Karpas-422 (cell line): ENCODE measurements at regions not wholly inside any gene's neighbourhood (a gene's known extent, or its start where the extent isn't known, plus 50 kb on each side); places are given as distances from the start of the nearest gene placed in this dataset.

ENCODE experiments used
- DNase-seq: peaks from one replicate; pipeline ENCODE4 v3.0.0-alpha.2; 2015
- H2AFZ ChIP-seq: fragments of 200-600 bp; sonication (generic); 2 replicates; pipeline ENCODE4 v1.6.1; 2014; ENCODE audit warnings: antibody characterized with exemption, low read length, mixed read lengths
- H3K27ac ChIP-seq: fragments of 200-600 bp; sonication (generic); 2 replicates; pipeline ENCODE4 v1.5.1; 2014; ENCODE audit warnings: mild to moderate bottlenecking, low read length, moderate library complexity
- H3K27me3 ChIP-seq: fragments of 200-600 bp; sonication (generic); 2 replicates; pipeline ENCODE4 v1.6.1; 2014; ENCODE audit warnings: low read length, mixed read lengths
- H3K36me3 ChIP-seq: fragments of 200-600 bp; sonication (generic); 2 replicates; pipeline ENCODE4 v1.6.1; 2014; ENCODE audit warnings: low read length, mixed read lengths; ENCODE audit not compliant: insufficient read depth
- H3K4me1 ChIP-seq: fragments of 200-600 bp; sonication (generic); 2 replicates; pipeline ENCODE4 v1.6.1; 2014; ENCODE audit warnings: mild to moderate bottlenecking, low read length, mixed read lengths
- H3K4me2 ChIP-seq: fragments of 200-600 bp; sonication (generic); 2 replicates; pipeline ENCODE4 v1.6.1; 2014; ENCODE audit warnings: low read length, low read depth, mild to moderate bottlenecking; ENCODE audit not compliant: poor library complexity, severe bottlenecking
- H3K4me3 ChIP-seq: fragments of 200-600 bp; sonication (generic); 2 replicates; pipeline ENCODE4 v1.5.1; 2014; ENCODE audit warnings: mild to moderate bottlenecking, antibody characterized with exemption, low read length, mixed read lengths
- H3K79me2 ChIP-seq: fragments of 200-600 bp; sonication (generic); 2 replicates; pipeline ENCODE4 v1.6.1; 2014; ENCODE audit warnings: mild to moderate bottlenecking, low read length, mixed read lengths
- H3K9ac ChIP-seq: fragments of 200-600 bp; sonication (generic); 2 replicates; pipeline ENCODE4 v1.6.0; 2014; ENCODE audit warnings: low read length
- H3K9me2 ChIP-seq: fragments of 200-600 bp; sonication (generic), shearing (Covaris generic); replicated peaks from 2 replicates; pipeline ENCODE4 v1.6.0; 2014; ENCODE audit warnings: mild to moderate bottlenecking, low read length, moderate library complexity; ENCODE audit not compliant: insufficient read depth
- H3K9me3 ChIP-seq: fragments of 300-700, 200-600 bp; sonication (generic); 2 replicates; pipeline ENCODE4 v1.6.1; 2014; ENCODE audit warnings: low read length, mixed read lengths
- H4K20me1 ChIP-seq: fragments of 200-600 bp; sonication (generic); 2 replicates; pipeline ENCODE4 v1.6.1; 2014; ENCODE audit warnings: mild to moderate bottlenecking, antibody characterized with exemption, low read length, low read depth; ENCODE audit not compliant: insufficient read depth

DNA sequence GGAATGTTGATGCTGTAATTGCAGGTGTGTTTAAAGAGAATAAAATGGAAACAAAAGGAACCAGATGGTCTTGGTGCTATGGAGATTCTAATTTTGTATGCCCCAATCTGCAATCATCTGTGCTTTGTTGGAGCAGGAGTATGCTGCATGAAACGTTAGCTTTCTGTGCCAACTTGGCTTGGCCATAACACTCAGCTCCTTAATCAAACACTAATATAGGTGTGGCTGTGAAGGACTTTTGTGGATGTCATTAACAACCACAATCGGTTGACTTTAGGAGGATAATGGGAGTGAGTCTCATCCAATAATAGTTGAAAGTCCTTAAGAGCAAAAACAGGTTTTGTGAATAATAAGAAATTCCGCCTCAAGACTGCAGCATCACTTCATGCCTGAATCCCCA lies 399.2 kb downstream of the NLGN4X start:
- H3K27me3 ChIP-seq, result no peaks in the 10 kb centered on the region
- H2AFZ ChIP-seq, result no peak overlapping the region
- H3K27ac ChIP-seq, result no peak overlapping the region
- H3K4me3 ChIP-seq, result no peak overlapping the region
- H3K36me3 ChIP-seq, result no peaks in the 10 kb centered on the region
- no peaks in the 10 kb centered on the region for H3K4me1 ChIP-seq
- no peaks in the 10 kb centered on the region for H3K79me2 ChIP-seq
- H4K20me1 ChIP-seq, result no peaks in the 10 kb centered on the region
- no peak for DNase-seq
- no peaks in the 10 kb centered on the region for H3K9me3 ChIP-seq
- no peaks in the 10 kb centered on the region for H3K9me2 ChIP-seq
- H3K4me2 ChIP-seq, result no peak overlapping the region
- no peak overlapping the region for H3K9ac ChIP-seq

DNA sequence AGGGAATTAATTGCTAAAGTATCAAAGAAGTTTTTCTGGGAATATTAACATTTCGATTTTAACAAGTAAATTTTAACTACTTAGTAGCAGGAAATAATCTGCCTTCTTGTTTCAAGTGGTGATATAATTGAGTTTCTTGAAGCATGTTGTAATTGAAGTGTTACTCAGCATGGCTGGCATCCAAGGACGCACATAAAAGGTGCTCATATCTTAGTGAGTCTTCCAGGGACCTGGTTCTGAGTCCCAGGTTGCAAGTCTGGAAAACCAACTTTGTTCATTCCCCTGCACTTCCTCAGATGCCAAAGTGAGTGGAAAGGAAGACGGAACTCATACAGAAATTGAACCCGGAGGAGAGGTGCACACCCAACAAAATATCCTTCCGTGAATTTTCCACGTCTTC lies 399.6 kb downstream of the NLGN4X start:
- DNase-seq, result no peak
- no peaks in the 10 kb centered on the region for H4K20me1 ChIP-seq
- H3K4me1 ChIP-seq, result no peaks in the 10 kb centered on the region
- H2AFZ ChIP-seq, result no peak overlapping the region
- no peak overlapping the region for H3K27ac ChIP-seq
- H3K9me3 ChIP-seq, result no peaks in the 10 kb centered on the region
- no peak overlapping the region for H3K4me3 ChIP-seq
- H3K79me2 ChIP-seq, result no peaks in the 10 kb centered on the region
- no peaks in the 10 kb centered on the region for H3K36me3 ChIP-seq
- H3K4me2 ChIP-seq, result no peak overlapping the region
- H3K9ac ChIP-seq, result no peak overlapping the region
- no peaks in the 10 kb centered on the region for H3K27me3 ChIP-seq
- H3K9me2 ChIP-seq, result no peaks in the 10 kb centered on the region

DNA sequence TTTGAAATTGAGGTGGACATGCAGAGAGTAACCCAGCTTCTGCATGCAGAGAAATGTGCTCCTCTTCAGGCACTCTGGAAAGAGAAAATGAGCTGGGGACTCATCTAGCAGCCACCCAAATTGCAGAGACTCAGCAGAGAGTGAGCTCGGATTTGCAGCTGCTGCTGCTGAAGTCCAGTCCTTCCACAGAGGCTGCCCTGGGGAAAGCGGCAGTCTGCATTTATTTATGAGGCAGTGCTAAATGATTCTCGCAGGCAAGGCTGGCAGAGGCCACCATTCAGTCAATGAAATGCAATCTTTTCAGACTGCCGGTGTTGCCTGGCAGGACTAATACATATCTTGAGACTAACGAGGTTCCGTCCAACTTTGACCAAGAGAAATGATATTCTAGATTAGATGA lies 404.8 kb downstream of the NLGN4X start:
- no peaks in the 10 kb centered on the region for H3K9me2 ChIP-seq
- no peaks in the 10 kb centered on the region for H4K20me1 ChIP-seq
- no peak overlapping the region for H3K4me2 ChIP-seq
- H3K9ac ChIP-seq, result no peak overlapping the region
- H3K27ac ChIP-seq, result no peak overlapping the region
- no peak overlapping the region for H3K4me3 ChIP-seq
- no peaks in the 10 kb centered on the region for H3K4me1 ChIP-seq
- no peaks in the 10 kb centered on the region for H3K79me2 ChIP-seq
- H3K36me3 ChIP-seq, result no peaks in the 10 kb centered on the region
- no peak for DNase-seq
- H3K27me3 ChIP-seq, result no peaks in the 10 kb centered on the region
- no peak overlapping the region for H2AFZ ChIP-seq
- no peaks in the 10 kb centered on the region for H3K9me3 ChIP-seq

DNA sequence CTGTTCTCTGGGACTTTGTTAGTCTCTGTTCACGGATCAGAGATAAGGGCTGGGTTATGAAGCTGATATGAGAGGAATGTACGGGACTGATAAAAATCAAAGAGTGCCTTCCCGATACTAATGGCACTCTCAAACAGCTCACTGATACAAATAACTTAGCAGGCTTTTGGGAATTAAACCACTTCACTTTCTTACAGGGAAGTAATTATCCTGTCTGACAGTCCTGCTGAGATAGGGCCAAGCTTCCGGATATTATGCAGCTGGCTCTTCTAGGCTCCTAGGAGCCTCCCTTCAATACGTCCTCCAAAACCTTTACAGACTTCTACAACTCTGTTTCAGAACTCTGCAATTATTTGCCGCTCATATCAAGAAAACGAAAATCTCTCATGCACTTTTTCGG lies 418.0 kb downstream of the NLGN4X start:
- no peaks in the 10 kb centered on the region for H4K20me1 ChIP-seq
- no peak overlapping the region for H2AFZ ChIP-seq
- no peak overlapping the region for H3K4me2 ChIP-seq
- H3K4me3 ChIP-seq, result no peak overlapping the region
- no peaks in the 10 kb centered on the region for H3K36me3 ChIP-seq
- no peaks in the 10 kb centered on the region for H3K9me3 ChIP-seq
- 0 out of 2 replicates have a peak, but pooled peaks cover 3% of the 10 kb centered on the region for H3K27me3 ChIP-seq
- H3K9ac ChIP-seq, result no peak overlapping the region
- DNase-seq, result no peak
- no peak overlapping the region for H3K27ac ChIP-seq
- no peaks in the 10 kb centered on the region for H3K9me2 ChIP-seq
- H3K4me1 ChIP-seq, result no peaks in the 10 kb centered on the region
- no peaks in the 10 kb centered on the region for H3K79me2 ChIP-seq

DNA sequence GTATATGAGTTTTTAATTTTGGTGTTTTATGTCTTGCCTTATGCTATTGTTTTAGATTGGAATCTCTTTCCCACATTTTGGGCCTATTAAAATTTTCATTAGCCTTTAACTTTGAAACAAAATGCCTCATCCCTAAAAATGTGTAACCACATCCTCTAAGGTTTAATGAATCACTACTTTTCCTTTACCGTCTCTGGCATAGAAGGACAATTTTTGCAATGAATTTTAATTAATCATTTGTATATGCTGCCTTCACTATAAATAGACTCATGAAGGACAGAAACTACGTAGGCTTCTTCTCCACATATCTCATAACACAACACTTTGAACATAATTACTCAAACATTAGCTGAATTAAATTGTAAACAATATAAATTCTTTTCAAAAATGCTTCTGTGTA lies 421.5 kb downstream of the NLGN4X start:
- Histone ChIP-seq H3K9me2 (no peaks in the 10 kb centered on the region), H3K9ac (no peak overlapping the region), H2AFZ (no peak overlapping the region), H3K4me2 (no peak overlapping the region), H3K27me3 (0 out of 2 replicates have a peak, but pooled peaks cover 3% of the 10 kb centered on the region), H3K27ac (no peak overlapping the region), H3K4me1 (no peaks in the 10 kb centered on the region), H3K4me3 (no peak overlapping the region), H4K20me1 (no peaks in the 10 kb centered on the region), H3K9me3 (no peaks in the 10 kb centered on the region), H3K36me3 (no peaks in the 10 kb centered on the region), H3K79me2 (no peaks in the 10 kb centered on the region)
- DNase-seq, result no peak

DNA sequence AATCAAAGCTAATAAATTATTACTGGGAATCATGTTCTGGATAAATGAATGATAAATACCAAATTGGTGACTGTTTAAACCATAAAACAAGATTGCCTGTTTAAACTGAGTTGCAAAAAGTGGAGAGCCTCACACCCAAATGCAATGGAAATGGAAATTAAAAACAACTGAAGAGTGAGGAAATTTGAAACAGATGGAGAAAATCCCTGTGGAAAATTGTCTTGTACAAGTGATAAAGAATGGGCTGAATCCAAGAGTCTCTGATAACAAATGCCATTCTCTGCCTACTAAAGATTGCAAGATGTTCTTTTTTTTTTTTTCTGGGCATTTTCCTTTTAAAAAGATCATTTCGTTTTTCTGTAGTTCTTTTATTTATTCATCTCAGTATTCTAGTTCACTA lies 426.3 kb downstream of the NLGN4X start:
- H3K27ac ChIP-seq, result no peak overlapping the region
- no peaks in the 10 kb centered on the region for H3K9me3 ChIP-seq
- H3K79me2 ChIP-seq, result no peaks in the 10 kb centered on the region
- H4K20me1 ChIP-seq, result no peaks in the 10 kb centered on the region
- H3K9me2 ChIP-seq, result no peaks in the 10 kb centered on the region
- no peak overlapping the region for H3K9ac ChIP-seq
- no peak for DNase-seq
- H3K27me3 ChIP-seq, result no peaks in the 10 kb centered on the region
- H3K4me2 ChIP-seq, result no peak overlapping the region
- no peaks in the 10 kb centered on the region for H3K4me1 ChIP-seq
- no peak overlapping the region for H3K4me3 ChIP-seq
- no peak overlapping the region for H2AFZ ChIP-seq
- H3K36me3 ChIP-seq, result no peaks in the 10 kb centered on the region

DNA sequence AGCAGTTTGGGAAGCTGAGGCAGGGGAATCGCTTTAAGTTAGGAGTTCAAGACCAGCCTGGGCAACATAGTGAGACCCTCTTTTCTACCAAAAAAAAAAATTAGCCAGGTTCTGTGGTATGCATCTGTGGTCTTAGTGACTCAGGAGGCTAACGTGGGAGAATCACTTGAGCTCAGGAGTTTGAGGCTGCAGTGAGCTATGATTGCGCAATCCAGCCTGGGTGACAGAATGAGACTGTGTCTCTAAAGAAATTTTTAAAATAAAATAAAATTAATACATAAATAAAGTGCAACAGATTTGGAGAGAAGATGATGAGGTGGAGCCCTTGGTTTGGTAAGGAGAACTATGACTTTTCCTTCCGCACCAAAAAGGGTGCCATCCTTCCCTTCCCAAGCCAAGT lies 436.9 kb downstream of the NLGN4X start:
- Histone ChIP-seq H3K9me3 (no peaks in the 10 kb centered on the region), H3K4me2 (no peak overlapping the region), H3K4me1 (no peaks in the 10 kb centered on the region), H3K27ac (no peak overlapping the region), H2AFZ (no peak overlapping the region), H3K4me3 (no peak overlapping the region), H3K27me3 (no peaks in the 10 kb centered on the region), H3K36me3 (no peaks in the 10 kb centered on the region), H4K20me1 (no peaks in the 10 kb centered on the region), H3K79me2 (no peaks in the 10 kb centered on the region), H3K9ac (no peak overlapping the region), H3K9me2 (no peaks in the 10 kb centered on the region)
- no peak for DNase-seq

DNA sequence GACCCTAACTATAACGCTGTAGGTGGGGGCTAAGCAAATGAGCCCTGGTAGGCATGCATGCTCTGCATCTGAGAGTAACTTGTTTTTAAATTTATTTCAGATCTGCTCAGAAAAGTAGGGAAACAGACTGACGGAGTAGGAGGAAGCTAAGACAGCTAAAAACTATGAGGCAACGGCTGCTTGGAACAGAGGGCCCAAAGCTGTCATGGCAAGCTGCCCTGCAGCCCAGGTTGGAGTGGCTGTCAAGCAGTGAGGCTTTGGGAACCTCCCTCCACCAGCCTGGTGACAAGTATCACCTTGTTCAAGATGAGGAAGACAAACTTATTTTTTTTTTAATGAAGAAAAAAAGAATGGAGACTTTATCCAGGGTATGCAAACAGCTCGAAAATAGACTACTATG lies 439.8 kb downstream of the NLGN4X start:
- Histone ChIP-seq H3K9ac (no peak overlapping the region), H2AFZ (no peak overlapping the region), H3K36me3 (no peaks in the 10 kb centered on the region), H3K79me2 (no peaks in the 10 kb centered on the region), H3K27me3 (no peaks in the 10 kb centered on the region), H3K4me3 (no peak overlapping the region), H3K4me2 (no peak overlapping the region), H3K27ac (no peak overlapping the region), H3K4me1 (no peaks in the 10 kb centered on the region), H3K9me2 (no peaks in the 10 kb centered on the region), H3K9me3 (no peaks in the 10 kb centered on the region), H4K20me1 (no peaks in the 10 kb centered on the region)
- DNase-seq, result no peak

DNA sequence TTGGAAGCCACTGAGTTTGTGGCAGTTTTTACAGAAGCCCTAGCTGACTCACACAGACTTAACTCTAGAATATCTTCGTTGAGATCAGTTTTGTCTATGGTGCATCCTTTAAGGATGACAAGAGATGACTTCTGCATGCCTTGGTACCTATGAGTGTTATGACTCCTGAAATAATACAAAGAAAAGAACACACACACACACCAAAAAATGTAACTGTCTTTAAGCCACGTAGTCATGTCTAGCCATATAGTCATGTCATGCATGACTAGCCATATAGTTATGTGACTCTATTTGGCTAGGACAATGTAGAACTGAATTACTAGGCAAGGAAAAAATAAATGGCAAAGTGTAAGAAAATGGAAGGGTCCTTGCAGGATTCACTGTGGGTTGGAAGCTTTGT lies 447.8 kb downstream of the NLGN4X start:
- no peaks in the 10 kb centered on the region for H3K79me2 ChIP-seq
- no peak overlapping the region for H3K27ac ChIP-seq
- no peak overlapping the region for H3K4me3 ChIP-seq
- H3K9me3 ChIP-seq, result no peaks in the 10 kb centered on the region
- no peaks in the 10 kb centered on the region for H4K20me1 ChIP-seq
- no peaks in the 10 kb centered on the region for H3K9me2 ChIP-seq
- H3K9ac ChIP-seq, result no peak overlapping the region
- H3K36me3 ChIP-seq, result no peaks in the 10 kb centered on the region
- H3K27me3 ChIP-seq, result no peaks in the 10 kb centered on the region
- no peak overlapping the region for H3K4me2 ChIP-seq
- DNase-seq, result no peak
- no peak overlapping the region for H2AFZ ChIP-seq
- H3K4me1 ChIP-seq, result peaks cover 8% of the 10 kb centered on the region; the same call in 1 of the 2 replicates
